ENCODE measurements at regions not wholly inside any gene's neighbourhood (a gene's known extent, or its start where the extent isn't known, plus 50 kb on each side); places are given as distances from the start of the nearest gene placed in this dataset.
"Not testable (repeated sequence)": the region's sequence is repeated elsewhere in the genome, so short reads cannot be mapped to it uniquely, and the experiment has no call there.

DNA sequence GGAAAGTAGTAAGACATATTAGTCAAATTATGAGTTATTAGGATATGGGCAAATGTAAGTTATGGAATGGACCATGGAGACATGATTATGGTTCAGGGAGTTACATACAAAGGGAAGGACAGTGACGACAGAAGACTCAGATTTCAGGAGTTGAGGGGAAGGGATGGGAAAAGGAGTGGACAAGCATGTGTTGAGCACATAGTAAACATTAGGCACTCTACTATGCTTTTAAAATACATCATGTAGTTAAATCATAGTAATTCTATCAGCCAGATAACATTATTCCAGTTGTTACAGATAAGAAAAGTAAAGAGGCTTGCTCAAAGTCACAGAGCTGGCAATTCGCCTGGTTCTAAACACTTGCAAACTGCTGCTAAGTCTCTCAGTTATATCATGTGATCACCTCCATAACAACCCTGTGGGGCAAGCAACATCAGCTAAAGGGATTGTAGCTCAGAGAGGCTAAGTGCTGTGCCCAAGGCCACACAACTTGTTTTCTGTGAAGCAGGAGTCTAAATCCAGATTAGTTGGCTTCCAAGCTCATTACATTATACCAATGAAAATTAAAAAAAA, 115.2 kb upstream of the MDFIC start:
- no peak for DNase-seq

DNA sequence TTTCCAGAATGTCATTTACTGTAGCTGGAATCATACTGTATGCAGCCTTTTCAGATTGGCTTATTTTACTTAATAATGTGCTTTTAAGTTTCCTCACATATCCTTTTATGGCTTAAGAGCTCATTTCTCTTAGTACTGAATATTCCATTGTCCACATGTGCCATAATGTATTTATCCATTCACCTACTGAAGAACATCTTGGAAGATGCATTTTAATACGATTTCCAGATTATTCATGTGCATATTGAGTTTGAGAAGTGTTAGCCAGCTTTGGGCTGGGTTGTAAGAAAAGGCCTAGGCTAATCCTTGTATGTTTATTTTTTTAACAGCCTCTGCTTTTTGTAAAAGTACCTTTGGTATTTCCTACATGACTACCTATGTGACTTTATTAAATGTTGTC, 109.3 kb upstream of the MDFIC start:
- no peak for DNase-seq

DNA sequence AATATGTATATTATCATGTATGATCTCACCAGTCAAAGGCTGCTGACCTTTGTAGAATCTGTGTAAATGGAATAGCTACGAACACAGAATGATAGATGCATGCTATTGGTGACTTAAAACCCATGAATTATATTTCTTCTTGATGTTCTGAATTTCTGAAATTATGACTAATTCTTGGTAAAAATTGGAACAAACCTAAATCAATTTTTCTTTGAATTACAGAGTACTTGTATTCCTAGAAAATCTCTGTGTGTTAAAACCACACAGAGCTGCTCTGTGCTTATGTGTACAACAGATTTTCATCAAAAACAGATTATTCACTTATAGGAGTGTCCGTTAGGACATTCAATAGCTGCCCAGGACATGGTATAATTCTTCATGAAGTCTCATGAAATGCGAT, 108.3 kb upstream of the MDFIC start:
- DNase-seq = no peak

DNA sequence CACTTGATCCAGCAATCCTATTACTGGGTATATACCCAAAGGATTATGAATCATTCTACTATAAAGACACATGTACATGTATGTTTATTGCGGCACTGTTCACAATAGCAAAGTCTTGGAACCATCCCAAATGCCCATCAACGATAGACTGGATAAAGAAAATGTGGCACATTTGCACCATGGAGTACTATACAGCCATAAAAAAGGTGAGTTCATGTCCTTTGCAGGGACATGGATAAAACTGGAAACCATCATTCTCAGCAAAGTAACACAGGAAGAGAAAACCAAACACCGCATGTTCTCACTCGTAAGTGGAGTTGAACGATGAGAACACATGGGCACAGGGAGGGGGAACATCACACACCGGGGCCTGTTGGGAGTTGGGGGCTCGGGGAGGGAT, 104.9 kb upstream of the MDFIC start:
- DNase-seq = not testable (repeated sequence)

DNA sequence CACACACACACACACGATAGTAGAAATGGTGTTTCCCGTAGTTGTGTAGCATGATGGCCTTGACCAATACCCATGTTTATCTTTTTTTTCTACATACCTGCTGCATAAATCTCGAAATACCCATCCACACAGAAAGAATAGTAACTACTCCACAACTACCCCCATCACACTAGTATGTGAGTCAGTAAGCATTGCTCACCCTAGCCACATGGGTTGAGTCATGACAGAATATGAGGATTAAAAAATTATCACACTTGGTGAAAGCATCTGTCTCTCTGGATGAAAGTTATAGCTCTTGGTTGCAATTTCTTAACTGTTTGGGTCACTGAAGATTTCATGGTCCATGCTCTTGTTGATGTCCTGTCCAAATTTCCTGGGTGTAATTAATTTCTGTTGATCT, 103.4 kb upstream of the MDFIC start:
- no peak for DNase-seq

DNA sequence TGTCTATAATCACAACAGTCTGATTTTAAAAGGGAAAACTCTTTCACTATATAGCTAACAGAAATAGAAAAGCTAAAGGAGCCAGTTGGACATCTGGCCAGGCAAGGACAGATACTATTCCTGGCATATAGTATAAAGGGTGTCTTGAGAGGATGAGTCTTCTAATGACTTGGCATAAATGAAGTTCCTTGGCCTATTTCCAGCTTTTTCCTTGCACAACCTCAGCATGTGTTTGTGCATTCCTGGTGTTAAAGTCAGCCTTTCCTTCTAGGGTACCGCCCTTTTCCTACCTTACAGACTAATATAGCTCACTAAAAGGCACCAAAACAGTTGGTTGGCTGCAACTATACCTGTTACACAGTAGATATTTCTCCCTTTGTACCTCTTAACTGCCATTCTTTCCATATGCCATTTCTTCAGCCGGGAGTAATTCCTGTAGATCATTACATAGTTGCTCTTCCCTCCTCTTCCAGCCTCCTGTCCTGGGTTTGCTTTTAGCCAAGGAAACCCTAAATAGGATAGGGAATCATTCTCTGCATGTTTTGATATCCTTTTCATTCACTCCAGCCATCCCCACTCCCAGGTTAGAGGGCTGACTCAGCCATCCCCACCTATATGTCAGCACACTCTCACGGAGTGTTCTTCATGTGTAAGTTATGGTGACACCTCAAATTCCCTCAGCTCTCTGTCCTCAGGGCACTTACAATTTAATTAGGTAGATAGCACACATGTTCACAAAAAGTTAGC, 102.1 kb upstream of the MDFIC start:
- DNase-seq = no peak

DNA sequence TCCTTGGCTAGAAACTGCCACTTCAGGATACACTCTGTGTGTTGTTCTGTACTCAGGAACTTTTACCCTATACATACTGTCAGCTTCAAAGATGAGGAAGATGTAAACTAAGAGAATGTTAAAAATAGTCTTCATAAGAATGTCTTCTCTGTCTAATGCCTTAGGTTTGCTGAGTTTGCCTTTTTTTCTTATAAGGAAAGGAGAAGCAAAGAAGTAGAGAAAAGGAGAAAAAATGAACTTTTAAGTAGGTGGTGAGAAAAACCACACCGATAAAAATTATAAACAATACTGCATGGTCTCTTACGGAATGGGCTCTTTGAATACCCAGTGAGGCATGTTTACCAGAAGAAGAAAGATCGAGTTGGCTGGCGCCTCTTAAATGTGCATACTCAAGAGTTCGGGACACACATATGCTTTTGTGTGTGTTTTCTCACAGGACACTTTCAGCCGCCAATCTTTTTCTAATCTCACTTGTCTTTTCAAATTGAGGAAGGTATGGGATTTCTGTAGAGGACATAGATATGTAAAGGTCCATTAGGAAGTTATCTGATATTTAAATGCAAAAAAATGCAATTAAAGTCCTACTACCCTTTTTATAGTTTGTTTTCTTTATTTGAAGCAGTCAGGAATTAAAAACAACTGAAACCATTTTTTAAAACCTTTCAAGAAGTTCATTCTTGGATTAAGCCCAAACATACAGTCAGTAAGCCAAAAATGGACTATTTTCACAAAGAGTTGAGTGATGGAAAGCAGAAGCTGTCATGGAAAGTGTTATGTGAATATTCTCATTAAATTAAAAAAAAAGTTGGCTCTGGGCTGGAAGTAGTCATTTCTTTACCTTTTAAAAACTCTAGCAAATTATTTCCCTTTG, 100.6 kb upstream of the MDFIC start:
- no peak for DNase-seq

DNA sequence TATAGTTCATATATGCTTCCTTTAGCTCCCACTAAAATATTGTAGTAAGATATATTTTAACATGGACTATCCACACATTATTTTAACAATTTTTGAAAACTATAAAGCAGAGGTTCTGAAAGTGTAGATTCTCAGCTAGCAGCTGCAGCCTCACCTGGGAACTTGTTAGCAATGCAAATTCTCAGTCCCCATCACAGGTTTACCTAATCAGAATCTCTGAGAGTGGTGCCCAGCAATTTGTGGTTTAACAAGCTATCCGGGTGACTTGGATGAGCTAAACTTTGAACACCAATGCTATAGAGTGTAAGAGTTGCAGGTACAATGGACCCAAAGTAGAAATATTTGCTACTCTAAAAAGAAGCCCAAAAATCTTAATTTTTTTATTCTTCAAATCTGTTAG, 99.8 kb upstream of the MDFIC start:
- no peak for DNase-seq

DNA sequence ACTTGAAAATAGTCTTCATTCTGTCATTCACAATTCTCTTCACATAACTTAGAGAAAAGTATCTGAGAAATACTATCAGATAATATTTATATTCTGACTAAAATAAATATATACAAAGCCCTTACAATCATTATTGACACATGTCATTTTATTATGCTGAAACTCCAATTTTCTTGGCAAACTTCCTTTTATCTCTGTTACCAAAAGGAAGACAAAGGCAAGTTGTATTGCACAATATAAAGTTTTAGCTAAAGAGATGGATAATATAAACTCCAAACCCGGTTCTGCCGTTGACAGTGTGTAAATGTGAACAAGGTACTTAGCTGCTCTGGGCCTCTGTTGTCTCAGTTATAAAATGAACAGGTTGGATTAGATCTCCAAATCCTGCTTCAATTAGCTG, 99.0 kb upstream of the MDFIC start:
- no peak for DNase-seq

DNA sequence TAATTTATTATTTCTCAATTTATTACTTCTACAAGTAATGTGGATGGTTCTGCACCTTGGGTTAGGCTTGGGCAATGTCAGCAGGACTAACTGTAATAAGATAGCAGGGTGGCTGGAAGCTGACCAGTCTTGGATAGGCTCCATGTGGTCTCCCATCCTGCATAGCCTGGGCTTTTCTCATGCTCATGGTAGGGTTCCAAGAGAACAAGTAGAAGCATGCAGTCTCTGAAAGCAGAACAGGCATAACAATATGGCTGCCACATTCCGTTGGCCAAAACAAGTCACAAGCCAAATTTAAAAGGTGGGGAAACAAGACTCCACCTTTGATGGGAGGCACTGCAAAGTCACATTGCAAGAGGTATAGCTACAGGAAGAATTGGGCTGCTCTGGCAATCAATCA, 98.6 kb upstream of the MDFIC start:
- DNase-seq = no peak

DNA sequence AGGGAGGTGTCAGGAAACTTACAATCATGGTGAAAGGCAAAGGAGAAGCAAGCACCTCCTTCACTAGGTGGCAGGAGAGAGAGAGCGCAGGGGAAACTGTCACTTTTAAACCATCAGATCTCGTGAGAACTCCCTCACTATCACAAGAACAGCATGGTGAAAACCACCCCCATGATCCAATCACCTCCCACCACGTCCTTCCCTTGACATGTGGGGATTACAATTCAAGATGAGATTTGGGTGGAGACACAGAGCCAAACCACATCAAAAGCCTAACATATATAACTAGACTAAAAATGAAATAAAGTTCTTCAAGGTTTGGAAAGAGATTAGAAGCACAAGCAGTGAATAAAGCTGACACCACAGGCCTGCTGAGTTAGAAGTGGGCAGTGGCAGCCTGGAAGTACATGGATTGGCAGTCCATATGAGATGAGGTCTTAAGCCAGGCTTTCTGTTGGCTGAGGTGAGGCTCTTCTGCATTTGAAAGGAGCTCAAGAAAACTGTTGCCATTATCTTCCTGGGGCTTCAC, 96.4 kb upstream of the MDFIC start:
- DNase-seq = peak in 1 of 2 donors; percentile 5

DNA sequence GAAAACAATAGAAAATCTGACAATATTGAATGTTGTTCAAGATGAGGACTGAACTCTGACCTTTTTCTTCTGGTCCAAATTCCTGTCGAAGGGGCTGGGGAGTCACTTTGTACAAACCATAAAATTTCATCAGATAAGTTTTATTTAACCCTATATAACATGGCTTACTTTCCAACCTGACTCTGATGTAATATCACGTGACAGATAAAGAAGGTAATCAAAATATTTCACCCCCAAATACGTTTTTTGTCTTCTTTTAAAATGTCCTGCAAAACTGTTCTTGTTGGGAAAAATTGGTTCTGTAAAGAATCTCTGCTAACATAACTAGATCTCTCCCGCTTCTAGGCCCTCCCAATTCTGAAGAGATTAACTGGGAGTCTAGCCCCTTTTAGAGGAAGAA, 90.9 kb upstream of the MDFIC start:
- DNase-seq = no peak

DNA sequence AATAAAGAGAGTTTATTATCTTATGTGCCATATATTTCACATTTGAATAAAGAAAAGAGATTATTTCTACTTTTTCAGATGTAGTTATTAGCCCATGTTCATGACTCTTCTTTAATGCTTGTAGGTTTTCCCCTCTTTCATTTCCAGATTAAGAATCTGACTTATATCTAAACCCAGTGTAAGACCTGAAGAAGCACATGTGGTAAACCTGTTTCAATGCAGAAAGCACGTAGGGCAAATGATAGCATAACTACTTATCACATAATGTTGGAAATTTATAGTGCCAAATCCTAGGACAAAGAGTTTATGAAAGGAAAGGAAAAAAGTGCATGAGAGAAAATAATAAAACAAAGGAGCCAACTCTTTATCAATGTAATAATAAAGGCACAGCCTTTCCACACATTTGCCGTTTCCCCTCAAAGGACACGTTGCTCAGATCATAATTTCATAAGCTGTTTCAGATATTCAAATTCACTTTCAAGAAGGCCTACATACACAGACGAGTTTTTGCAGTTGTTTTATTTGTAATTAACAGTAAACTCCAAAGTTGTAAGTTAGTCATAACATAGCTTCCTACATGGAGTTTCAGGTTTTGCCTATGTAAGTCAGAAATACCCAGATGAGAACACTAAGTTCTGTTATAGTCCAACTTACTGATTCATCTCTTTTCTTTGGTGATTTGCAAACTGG, 88.8 kb upstream of the MDFIC start:
- no peak for DNase-seq

DNA sequence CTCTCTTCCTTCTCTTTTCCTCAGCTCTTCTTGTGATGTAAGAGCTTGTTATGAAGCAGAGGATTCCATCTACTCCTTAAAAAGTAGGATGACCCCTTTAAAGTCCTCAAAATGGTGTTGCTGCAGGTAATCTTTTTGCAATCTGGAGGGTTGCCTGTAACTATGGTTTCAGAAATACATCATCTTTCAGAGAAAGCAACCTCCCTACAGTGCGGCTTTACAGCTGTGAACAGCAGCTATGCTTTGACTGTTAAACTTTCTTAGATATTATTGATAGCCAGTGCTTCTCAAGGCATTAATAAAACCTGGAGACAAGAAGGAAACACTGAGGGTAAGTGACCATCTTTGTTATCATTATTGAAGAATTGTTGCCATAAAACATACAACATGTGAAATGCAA, 86.6 kb upstream of the MDFIC start:
- DNase-seq = no peak

DNA sequence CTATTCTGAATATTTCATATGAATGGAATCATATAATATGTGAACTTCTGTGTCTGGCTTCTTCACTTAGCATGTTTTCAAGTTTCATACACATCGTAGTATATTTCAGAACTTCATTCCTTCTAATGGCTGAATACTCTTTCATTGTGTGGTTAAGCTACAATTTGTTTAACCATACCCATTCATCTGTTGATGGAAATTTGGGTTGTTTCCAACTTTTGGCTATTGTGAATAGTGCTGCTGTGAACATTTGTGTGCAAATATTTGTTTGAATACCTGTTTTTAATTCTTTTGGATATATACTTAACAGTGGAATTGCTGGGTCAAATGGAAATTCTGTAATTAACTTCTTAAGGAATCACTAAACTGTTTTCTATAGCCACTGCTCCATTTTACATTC, 86.0 kb upstream of the MDFIC start:
- no peak for DNase-seq

DNA sequence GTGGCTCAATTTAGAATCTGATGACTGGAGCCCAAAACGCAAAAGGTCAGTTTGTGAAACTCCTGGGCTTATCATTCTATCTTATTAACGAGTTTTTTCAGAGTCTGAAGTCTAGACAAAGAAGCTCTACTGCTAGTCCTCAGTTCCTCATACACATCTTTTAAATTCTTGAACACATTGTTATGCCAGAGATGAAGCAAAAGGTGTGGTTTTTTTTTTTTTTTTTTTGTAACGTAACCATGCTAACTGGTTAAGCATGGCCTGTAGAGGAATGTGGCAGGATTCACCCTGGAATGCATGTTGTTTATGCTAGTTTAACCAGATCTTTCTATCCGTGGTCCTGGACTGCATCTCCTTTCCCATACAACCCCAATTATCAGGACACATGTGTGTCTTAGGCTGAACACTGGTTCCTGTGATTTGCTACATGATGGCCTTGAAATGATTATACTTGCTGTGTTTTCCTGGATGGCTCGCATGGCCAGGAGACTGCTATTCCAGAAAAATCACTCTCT, 79.3 kb upstream of the MDFIC start:
- DNase-seq = no peak

DNA sequence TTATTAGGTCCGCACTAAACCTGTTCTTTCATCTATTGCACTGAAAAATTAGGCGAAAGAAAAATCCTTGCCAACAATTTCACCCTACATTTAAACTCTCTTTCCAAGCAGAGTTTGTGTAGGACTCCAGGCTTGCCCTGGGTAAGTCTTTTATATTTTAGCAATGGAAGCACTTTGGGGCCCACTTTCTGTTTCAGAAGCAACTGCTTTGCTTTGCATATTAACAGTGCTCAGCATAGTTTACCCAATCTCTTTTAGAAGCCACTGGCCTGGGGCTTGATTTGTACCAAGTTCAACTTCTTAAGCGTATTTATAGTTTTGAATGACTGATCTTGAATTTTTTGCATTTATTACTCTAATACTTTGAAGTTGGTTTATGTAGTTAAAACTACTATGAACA, 78.8 kb upstream of the MDFIC start:
- no peak for DNase-seq

DNA sequence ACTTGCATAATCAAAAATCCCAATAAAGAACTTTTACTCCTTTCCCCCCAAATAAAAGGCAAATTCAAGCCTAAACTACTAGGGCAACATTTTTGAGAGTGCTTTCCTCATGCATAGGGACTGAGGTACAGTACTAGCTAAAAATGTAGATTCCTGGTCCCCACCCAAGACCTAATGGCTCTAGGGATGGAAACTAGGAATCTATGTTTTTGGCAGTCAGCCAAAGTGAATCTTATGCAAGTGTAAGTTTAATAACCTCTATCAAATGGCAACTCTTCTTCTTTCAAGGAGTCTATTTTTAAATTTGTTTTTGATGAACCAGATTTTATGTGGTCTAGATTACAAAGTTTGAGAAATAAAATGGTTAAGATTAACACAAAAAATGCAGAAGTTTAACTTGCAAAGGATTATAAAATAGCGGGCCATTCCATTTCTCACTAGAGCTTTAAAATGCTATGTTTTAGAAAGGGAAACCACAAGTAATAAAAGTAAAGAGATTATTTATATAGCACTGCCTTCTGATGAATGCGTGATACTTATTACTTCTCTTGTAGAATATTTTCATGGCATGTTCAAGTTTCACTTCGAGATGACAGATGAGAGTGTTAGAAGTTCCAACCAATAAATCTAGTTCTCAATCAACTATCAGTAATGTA, 70.4 kb upstream of the MDFIC start:
- no peak for DNase-seq

DNA sequence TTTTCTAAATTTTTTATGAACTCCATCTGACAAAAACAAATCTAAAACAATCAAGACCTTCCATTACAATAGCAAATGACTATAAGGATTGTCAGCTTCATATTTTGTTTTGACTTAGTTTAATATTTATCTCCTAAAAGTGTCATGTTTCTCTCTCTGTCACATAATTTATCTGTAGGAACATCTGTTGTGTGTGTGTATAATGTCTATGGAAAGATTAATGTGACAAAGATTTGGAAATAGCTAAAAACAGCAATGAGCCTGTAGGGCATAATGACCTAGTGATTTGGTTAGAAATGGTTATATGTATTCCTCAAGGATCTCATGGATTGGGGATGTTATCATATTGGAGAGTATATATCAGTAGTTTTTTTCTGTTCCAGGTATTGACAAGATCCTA, 69.6 kb upstream of the MDFIC start:
- DNase-seq = no peak

DNA sequence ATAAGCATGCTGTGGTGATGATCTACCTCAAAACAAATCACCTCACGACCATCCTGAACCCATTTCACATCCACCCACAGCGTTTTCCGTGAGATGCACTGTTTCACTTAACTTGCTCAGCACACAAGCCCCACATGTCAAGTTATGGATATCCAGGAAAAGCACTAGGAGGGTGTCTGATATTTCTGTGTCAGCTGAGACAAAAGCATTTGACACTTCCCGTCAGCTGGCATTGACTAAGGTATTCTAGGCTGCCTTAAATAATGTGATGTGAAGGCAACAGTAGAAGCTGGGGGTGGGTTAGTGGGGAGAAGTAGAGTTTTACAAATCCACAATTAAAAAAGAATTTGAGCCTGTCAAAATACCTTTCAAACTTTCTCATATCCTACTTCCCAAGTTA, 68.7 kb upstream of the MDFIC start:
- no peak for DNase-seq

DNA sequence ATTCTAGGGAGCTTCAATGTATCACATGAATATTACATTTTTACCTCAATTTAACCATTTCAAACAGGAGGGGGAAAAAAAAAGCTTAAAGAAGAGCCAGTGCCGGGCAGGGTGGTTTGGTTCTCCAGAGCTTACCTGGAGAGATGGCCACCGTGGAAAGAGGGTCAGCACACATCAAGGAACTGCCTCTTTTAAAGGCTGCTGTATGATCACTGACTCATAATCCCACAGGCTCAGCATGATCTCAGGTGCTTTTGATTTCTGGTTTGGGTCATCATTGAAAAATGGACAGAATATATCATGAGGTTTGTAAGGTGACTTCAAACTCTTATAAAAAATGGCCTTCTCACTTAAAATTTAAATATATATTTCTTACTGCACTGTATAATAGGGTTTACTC, 67.5 kb upstream of the MDFIC start:
- no peak for DNase-seq

DNA sequence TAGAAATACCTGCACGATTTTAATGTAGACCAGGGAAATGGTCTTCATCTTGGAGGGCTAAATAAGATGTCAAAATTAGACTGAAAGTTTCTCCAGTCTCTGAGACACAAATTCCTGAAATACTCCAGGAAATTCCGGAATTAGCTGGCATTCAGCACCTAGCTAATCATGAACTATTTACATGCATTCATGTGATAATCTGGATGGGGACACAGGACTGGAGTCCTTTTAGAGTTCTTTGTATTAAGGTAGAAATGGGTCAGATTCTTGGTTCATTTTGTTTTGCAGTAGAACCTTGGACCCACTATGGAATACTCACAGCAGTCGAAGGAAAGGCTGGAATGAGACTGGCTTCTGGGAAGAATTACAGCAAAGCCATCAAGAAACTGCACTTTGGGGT, 65.3 kb upstream of the MDFIC start:
- no peak for DNase-seq

DNA sequence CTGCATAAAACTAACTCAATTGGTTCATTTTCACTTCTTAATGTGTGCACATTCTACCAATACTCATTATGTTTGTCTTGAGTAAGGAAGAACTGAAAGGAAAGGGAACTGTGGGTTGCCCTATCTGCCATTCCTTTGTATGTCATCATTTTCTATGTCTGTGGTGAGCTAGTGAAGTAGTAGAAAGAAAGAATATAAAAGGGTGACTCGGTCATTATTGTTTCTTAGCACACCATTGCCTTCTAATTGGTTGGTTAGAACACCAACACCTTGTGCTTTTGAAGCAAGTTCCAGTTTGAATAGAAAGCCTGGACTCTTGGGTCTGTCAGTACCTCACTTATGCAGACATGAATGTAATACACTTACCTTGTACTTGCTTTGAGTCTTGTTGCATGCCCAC, 64.3 kb upstream of the MDFIC start:
- DNase-seq = no peak
